ENCODE measurements at regions not wholly inside any gene's neighbourhood (a gene's known extent, or its start where the extent isn't known, plus 50 kb on each side); places are given as distances from the start of the nearest gene placed in this dataset.

DNA sequence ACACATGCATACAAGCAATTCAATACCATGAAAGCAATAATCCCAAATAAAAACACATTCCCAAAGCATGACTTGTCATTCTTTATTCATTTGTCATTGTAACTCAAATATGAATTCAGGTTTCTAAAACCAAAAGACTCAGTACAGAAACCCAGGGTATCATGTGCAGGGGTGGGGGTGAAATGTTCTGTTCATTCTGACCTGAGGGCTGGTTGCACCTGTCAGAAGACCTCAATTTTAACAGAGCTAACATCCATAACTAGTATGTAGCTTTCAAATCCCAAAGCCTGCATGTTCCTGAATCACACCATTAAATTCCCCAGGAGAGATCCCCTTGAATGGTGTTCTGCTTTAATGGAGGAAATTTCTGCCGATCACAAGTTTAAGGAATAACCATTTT, 738.7 kb downstream of the MCTP2 start:
- no peak for DNase-seq
- no CpG with 5 or more reads among the region's 1 CpG for WGBS (ENCODE audit: extremely low coverage, insufficient coverage, low lambda C conversion rate)
- no peak overlapping the region for H2BK15ac ChIP-seq (replicated peaks; ENCODE audit: low read depth)
- H3K79me2 ChIP-seq (ENCODE audit: control insufficient read depth, insufficient read depth, low read length): no peaks in the 10 kb centered on the region
- H2AK5ac ChIP-seq (ENCODE audit: low read length): no peak overlapping the region
- H3K4ac ChIP-seq (ENCODE audit: low read depth, low read length): no peak overlapping the region
- H3K4me3 ChIP-seq (ENCODE audit: low read length): no peak overlapping the region
- H2BK120ac ChIP-seq (ENCODE audit: low read depth, low read length): no peak overlapping the region
- no peak overlapping the region for H4K8ac ChIP-seq (ENCODE audit: low read depth, low read length)
- H3K79me1 ChIP-seq (ENCODE audit: low read length): no peaks in the 10 kb centered on the region
- no peaks in the 10 kb centered on the region for H3K27me3 ChIP-seq (ENCODE audit: insufficient read depth, low read length, poor library complexity)
- H3K9ac ChIP-seq (ENCODE audit: low read length): no peak overlapping the region
- H3K23ac ChIP-seq (ENCODE audit: low read length): no peak overlapping the region
- no peak overlapping the region for H3K27ac ChIP-seq (ENCODE audit: low read depth, low read length)
- no peaks in the 10 kb centered on the region for H3K36me3 ChIP-seq (ENCODE audit: control insufficient read depth, insufficient read depth, low read length)
- no peak overlapping the region for H4K5ac ChIP-seq (ENCODE audit: low read length)
- no peak overlapping the region for H3K56ac ChIP-seq (ENCODE audit: low read length)
- H3K4me1 ChIP-seq (ENCODE audit: control insufficient read depth, low read depth, low read length): peaks cover 5% of the 10 kb centered on the region
- H2BK5ac ChIP-seq (ENCODE audit: low read length): no peak overlapping the region
- no peak overlapping the region for H3K4me2 ChIP-seq (ENCODE audit: low read length)
- no peak overlapping the region for H3K18ac ChIP-seq (ENCODE audit: low read length)

DNA sequence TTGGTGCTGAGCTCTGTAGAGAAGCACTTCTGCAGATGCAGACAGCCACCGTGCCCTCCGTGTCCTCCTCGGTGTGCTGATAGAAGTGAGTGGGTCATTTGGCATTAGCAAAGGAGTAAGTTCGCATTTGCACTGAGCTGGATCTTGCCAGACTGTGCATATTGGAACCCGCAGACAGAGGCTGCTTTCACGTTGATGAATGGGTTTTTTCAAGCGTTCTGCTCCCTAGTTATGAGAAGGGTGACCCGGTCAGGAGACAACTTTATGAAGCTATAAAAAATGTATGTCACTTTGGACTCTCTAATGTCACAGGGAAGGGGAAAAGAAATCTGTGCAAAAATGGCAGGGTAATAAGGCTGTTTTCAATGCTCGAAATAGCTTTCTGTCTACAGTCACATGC, 739.4 kb downstream of the MCTP2 start:
- H3K79me2 ChIP-seq (ENCODE audit: control insufficient read depth, insufficient read depth, low read length): no peaks in the 10 kb centered on the region
- no peak for DNase-seq
- no peaks in the 10 kb centered on the region for H3K79me1 ChIP-seq (ENCODE audit: low read length)

DNA sequence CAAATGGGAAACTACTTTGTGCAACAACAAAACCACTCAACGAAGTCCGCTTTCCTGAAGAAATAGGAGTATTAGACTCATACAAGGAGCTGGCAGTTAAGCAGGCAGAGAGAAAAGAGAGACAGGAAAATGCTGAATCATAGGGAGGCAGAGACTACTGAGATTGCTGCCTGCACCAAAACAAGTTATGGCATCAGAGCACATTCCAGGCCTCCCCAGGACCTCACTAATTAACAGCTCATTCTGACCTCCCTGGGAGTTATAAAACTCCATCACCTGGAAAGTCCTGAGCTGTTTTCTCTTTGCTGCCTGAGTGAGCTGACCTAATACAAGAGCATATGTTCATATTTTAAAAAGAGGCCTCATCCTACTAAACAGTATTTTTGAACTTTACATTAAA, 741.0 kb downstream of the MCTP2 start:
- peak overlapping the region; percentile 81 for H3K4ac ChIP-seq (ENCODE audit: low read depth, low read length)
- peak overlapping the region; percentile 70 for H3K56ac ChIP-seq (ENCODE audit: low read length)
- no CpG with 5 or more reads among the region's 2 CpGs for WGBS (ENCODE audit: extremely low coverage, insufficient coverage, low lambda C conversion rate)
- peak overlapping the region; percentile 19 for H3K9ac ChIP-seq (ENCODE audit: low read length)
- no peak overlapping the region for H3K4me3 ChIP-seq (ENCODE audit: low read length)
- no peak overlapping the region for H3K4me2 ChIP-seq (ENCODE audit: low read length)
- no peaks in the 10 kb centered on the region for H3K79me2 ChIP-seq (ENCODE audit: control insufficient read depth, insufficient read depth, low read length)
- H3K18ac ChIP-seq (ENCODE audit: low read length): peak overlapping the region; percentile 88
- peak overlapping the region; percentile 86 for H2BK5ac ChIP-seq (ENCODE audit: low read length)
- H3K4me1 ChIP-seq (ENCODE audit: control insufficient read depth, low read depth, low read length): peaks cover 5% of the 10 kb centered on the region
- H2AK5ac ChIP-seq (ENCODE audit: low read length): no peak overlapping the region
- H3K23ac ChIP-seq (ENCODE audit: low read length): no peak overlapping the region
- no peak overlapping the region for H4K5ac ChIP-seq (ENCODE audit: low read length)
- no peaks in the 10 kb centered on the region for H3K27me3 ChIP-seq (ENCODE audit: insufficient read depth, low read length, poor library complexity)
- no peaks in the 10 kb centered on the region for H3K79me1 ChIP-seq (ENCODE audit: low read length)
- peak overlapping the region; percentile 30 for H4K8ac ChIP-seq (ENCODE audit: low read depth, low read length)
- H3K27ac ChIP-seq (ENCODE audit: low read depth, low read length): peak overlapping the region; percentile 91
- H2BK15ac ChIP-seq (replicated peaks; ENCODE audit: low read depth): no peak overlapping the region
- peak; percentile 93 for DNase-seq
- H3K36me3 ChIP-seq (ENCODE audit: control insufficient read depth, insufficient read depth, low read length): no peaks in the 10 kb centered on the region
- H2BK120ac ChIP-seq (ENCODE audit: low read depth, low read length): peak overlapping the region; percentile 88

More for the DNA sequence above, 739.4 kb downstream of the MCTP2 start:
- Histone ChIP-seq H3K4me2 (ENCODE audit: low read length) (no peak overlapping the region), H3K9ac (ENCODE audit: low read length) (no peak overlapping the region), H3K56ac (ENCODE audit: low read length) (no peak overlapping the region), H2AK5ac (ENCODE audit: low read length) (no peak overlapping the region), H4K5ac (ENCODE audit: low read length) (no peak overlapping the region), H3K36me3 (ENCODE audit: control insufficient read depth, insufficient read depth, low read length) (no peaks in the 10 kb centered on the region), H3K27ac (ENCODE audit: low read depth, low read length) (no peak overlapping the region), H3K18ac (ENCODE audit: low read length) (no peak overlapping the region), H2BK120ac (ENCODE audit: low read depth, low read length) (no peak overlapping the region), H2BK15ac (replicated peaks; ENCODE audit: low read depth) (no peak overlapping the region), H3K4ac (ENCODE audit: low read depth, low read length) (no peak overlapping the region), H3K27me3 (ENCODE audit: insufficient read depth, low read length, poor library complexity) (no peaks in the 10 kb centered on the region), H4K8ac (ENCODE audit: low read depth, low read length) (no peak overlapping the region), H2BK5ac (ENCODE audit: low read length) (no peak overlapping the region), H3K4me3 (ENCODE audit: low read length) (no peak overlapping the region), H3K4me1 (ENCODE audit: control insufficient read depth, low read depth, low read length) (peaks cover 5% of the 10 kb centered on the region), H3K23ac (ENCODE audit: low read length) (no peak overlapping the region)
- WGBS (ENCODE audit: extremely low coverage, insufficient coverage, low lambda C conversion rate): no CpG with 5 or more reads among the region's 9 CpGs

DNA sequence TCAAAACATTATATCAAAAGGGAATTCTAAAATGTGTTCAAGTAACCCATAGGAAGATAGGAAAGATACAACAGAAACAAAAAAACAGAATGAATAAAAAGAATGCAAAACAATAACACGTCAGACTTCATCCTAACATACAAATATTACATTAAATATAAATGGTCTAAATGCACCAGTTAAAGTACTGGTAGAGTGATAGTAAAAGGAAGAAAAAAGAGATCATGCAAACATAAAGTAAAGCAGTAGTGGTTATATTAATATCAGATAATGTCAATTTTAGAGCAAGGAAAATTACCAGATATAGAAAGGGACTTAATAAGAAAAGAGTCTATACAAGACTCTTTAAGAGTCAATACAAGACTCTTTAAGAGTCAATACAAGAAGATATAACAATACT, 755.7 kb downstream of the MCTP2 start:
- no peak overlapping the region for H3K9ac ChIP-seq (ENCODE audit: low read length)
- H2AK5ac ChIP-seq (ENCODE audit: low read length): no peak overlapping the region
- H3K79me1 ChIP-seq (ENCODE audit: low read length): no peaks in the 10 kb centered on the region
- H3K4me2 ChIP-seq (ENCODE audit: low read length): no peak overlapping the region
- no peak overlapping the region for H4K8ac ChIP-seq (ENCODE audit: low read depth, low read length)
- H3K23ac ChIP-seq (ENCODE audit: low read length): no peak overlapping the region
- no peak overlapping the region for H2BK120ac ChIP-seq (ENCODE audit: low read depth, low read length)
- no peak overlapping the region for H2BK5ac ChIP-seq (ENCODE audit: low read length)
- H2BK15ac ChIP-seq (replicated peaks; ENCODE audit: low read depth): no peak overlapping the region
- no peak for DNase-seq
- no peaks in the 10 kb centered on the region for H3K4me1 ChIP-seq (ENCODE audit: control insufficient read depth, low read depth, low read length)
- no peaks in the 10 kb centered on the region for H3K36me3 ChIP-seq (ENCODE audit: control insufficient read depth, insufficient read depth, low read length)
- H3K27me3 ChIP-seq (ENCODE audit: insufficient read depth, low read length, poor library complexity): no peaks in the 10 kb centered on the region
- no peak overlapping the region for H3K4ac ChIP-seq (ENCODE audit: low read depth, low read length)
- no CpG with 5 or more reads among the region's 1 CpG for WGBS (ENCODE audit: extremely low coverage, insufficient coverage, low lambda C conversion rate)
- H3K79me2 ChIP-seq (ENCODE audit: control insufficient read depth, insufficient read depth, low read length): no peaks in the 10 kb centered on the region
- H3K27ac ChIP-seq (ENCODE audit: low read depth, low read length): no peak overlapping the region
- H3K18ac ChIP-seq (ENCODE audit: low read length): no peak overlapping the region
- no peak overlapping the region for H3K56ac ChIP-seq (ENCODE audit: low read length)
- H3K4me3 ChIP-seq (ENCODE audit: low read length): no peak overlapping the region
- H4K5ac ChIP-seq (ENCODE audit: low read length): no peak overlapping the region

GRCh38 chr15:94991718-94992117, 760.4 kb downstream of the MCTP2 start:
- H3K9ac ChIP-seq (ENCODE audit: low read length): no peak overlapping the region
- H3K79me2 ChIP-seq (ENCODE audit: control insufficient read depth, insufficient read depth, low read length): no peaks in the 10 kb centered on the region
- H3K4me3 ChIP-seq (ENCODE audit: low read length): no peak overlapping the region
- no peak overlapping the region for H3K4ac ChIP-seq (ENCODE audit: low read depth, low read length)
- no peak overlapping the region for H4K8ac ChIP-seq (ENCODE audit: low read depth, low read length)
- no peaks in the 10 kb centered on the region for H3K27me3 ChIP-seq (ENCODE audit: insufficient read depth, low read length, poor library complexity)
- no peak overlapping the region for H2BK120ac ChIP-seq (ENCODE audit: low read depth, low read length)
- H3K23ac ChIP-seq (ENCODE audit: low read length): no peak overlapping the region
- H2BK15ac ChIP-seq (replicated peaks; ENCODE audit: low read depth): no peak overlapping the region
- H4K5ac ChIP-seq (ENCODE audit: low read length): no peak overlapping the region
- no peaks in the 10 kb centered on the region for H3K79me1 ChIP-seq (ENCODE audit: low read length)
- no peak overlapping the region for H3K18ac ChIP-seq (ENCODE audit: low read length)
- no peak overlapping the region for H3K4me2 ChIP-seq (ENCODE audit: low read length)
- no peak overlapping the region for H2AK5ac ChIP-seq (ENCODE audit: low read length)
- no peaks in the 10 kb centered on the region for H3K4me1 ChIP-seq (ENCODE audit: control insufficient read depth, low read depth, low read length)
- H3K56ac ChIP-seq (ENCODE audit: low read length): no peak overlapping the region
- DNase-seq: no peak
- H3K27ac ChIP-seq (ENCODE audit: low read depth, low read length): no peak overlapping the region
- H3K36me3 ChIP-seq (ENCODE audit: control insufficient read depth, insufficient read depth, low read length): no peaks in the 10 kb centered on the region
- no peak overlapping the region for H2BK5ac ChIP-seq (ENCODE audit: low read length)
- no CpG with 5 or more reads among the region's 8 CpGs for whole genome bisulfite sequencing (ENCODE audit: extremely low coverage, insufficient coverage, low lambda C conversion rate)

DNA sequence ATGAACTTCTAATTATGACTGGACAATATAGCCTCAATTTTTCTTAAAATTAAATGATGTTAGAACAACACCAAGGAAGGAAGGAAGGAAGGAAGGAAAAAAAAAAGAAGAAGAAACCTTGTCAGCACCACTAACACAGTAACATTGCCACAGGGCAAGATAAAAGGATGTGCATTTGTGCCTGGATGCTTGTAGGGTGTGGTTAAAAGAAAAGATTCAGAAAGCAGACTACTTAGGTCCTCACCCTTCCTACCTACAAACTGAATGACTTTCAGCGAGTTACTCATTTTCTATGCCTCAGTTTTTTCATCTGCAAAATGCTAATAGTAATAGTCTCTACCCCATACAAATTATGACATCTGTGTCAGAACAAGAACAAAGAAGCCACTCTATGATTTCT, 778.3 kb downstream of the MCTP2 start:
- H3K23ac ChIP-seq (ENCODE audit: low read length): no peak overlapping the region
- H3K79me1 ChIP-seq (ENCODE audit: low read length): no peaks in the 10 kb centered on the region
- no peak overlapping the region for H3K4me3 ChIP-seq (ENCODE audit: low read length)
- no peak overlapping the region for H4K5ac ChIP-seq (ENCODE audit: low read length)
- no peak overlapping the region for H2AK5ac ChIP-seq (ENCODE audit: low read length)
- H3K4me2 ChIP-seq (ENCODE audit: low read length): no peak overlapping the region
- H3K79me2 ChIP-seq (ENCODE audit: control insufficient read depth, insufficient read depth, low read length): no peaks in the 10 kb centered on the region
- H3K4ac ChIP-seq (ENCODE audit: low read depth, low read length): no peak overlapping the region
- H2BK120ac ChIP-seq (ENCODE audit: low read depth, low read length): no peak overlapping the region
- H3K18ac ChIP-seq (ENCODE audit: low read length): no peak overlapping the region
- no peak overlapping the region for H2BK15ac ChIP-seq (replicated peaks; ENCODE audit: low read depth)
- H3K9ac ChIP-seq (ENCODE audit: low read length): no peak overlapping the region
- no peaks in the 10 kb centered on the region for H3K36me3 ChIP-seq (ENCODE audit: control insufficient read depth, insufficient read depth, low read length)
- H4K8ac ChIP-seq (ENCODE audit: low read depth, low read length): no peak overlapping the region
- no peak for DNase-seq
- no peak overlapping the region for H2BK5ac ChIP-seq (ENCODE audit: low read length)
- no CpG with 5 or more reads among the region's 1 CpG for WGBS (ENCODE audit: extremely low coverage, insufficient coverage, low lambda C conversion rate)
- H3K27me3 ChIP-seq (ENCODE audit: insufficient read depth, low read length, poor library complexity): no peaks in the 10 kb centered on the region
- no peak overlapping the region for H3K27ac ChIP-seq (ENCODE audit: low read depth, low read length)
- no peaks in the 10 kb centered on the region for H3K4me1 ChIP-seq (ENCODE audit: control insufficient read depth, low read depth, low read length)
- H3K56ac ChIP-seq (ENCODE audit: low read length): no peak overlapping the region
